ENCODE measurements at regions not wholly inside any gene's neighbourhood (a gene's known extent, or its start where the extent isn't known, plus 50 kb on each side); places are given as distances from the start of the nearest gene placed in this dataset.
A peak's percentile ranks its signal among the peaks of the same experiment; 100 is the strongest.
"Not testable (repeated sequence)": the region's sequence is repeated elsewhere in the genome, so short reads cannot be mapped to it uniquely, and the experiment has no call there.

GRCh38 chr20:54324652-54325285, 116.9 kb downstream of the PFDN4 start:
- DNase-seq: no peak

GRCh38 chr20:54335299-54335698, 127.4 kb downstream of the PFDN4 start:
- DNase-seq: no peak

DNA sequence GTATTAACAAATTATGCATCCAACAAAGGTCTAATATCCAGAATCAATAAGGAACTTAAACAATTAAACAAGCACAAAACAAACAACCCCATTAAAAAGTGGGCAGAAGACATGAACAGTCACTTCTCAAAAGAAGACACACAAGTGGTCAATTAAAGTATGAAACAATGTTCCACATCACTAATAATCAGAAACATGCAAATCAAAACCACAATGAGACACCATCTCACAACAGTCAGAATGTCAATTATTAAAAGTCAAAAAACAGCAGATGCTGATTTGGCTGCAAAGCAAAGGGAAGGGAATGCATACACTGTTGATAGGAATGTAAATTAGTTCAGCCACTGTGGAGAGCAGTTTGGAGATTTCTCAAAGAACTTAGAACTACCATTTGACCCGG, 129.3 kb downstream of the PFDN4 start:
- no peak for DNase-seq

DNA sequence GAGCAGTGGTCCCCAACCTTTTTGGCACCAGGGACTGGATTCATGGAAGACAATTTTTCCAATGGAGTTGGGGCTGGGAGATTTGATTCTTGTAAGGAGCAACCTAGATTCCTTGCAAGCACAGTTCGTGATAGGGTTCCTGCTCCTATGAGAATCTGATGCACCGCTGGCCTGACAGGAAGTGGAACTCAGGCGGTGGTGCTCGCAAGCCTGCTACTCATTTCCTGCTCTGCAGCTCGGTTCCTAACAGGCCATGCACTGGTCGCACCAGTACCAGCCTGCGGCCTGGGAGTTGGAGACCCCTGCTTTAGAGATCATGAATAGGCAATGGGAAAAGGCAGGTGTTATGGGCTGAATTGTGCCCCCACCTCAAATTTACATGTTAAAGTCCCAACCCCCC, 131.2 kb downstream of the PFDN4 start:
- no peak for DNase-seq

- no peak for DNase-seq
Measured at GRCh38 chr20:54340206-54340605, 132.3 kb downstream of the PFDN4 start.

- no peak for DNase-seq
Measured at GRCh38 chr20:54340667-54341081, 132.8 kb downstream of the PFDN4 start.

DNA sequence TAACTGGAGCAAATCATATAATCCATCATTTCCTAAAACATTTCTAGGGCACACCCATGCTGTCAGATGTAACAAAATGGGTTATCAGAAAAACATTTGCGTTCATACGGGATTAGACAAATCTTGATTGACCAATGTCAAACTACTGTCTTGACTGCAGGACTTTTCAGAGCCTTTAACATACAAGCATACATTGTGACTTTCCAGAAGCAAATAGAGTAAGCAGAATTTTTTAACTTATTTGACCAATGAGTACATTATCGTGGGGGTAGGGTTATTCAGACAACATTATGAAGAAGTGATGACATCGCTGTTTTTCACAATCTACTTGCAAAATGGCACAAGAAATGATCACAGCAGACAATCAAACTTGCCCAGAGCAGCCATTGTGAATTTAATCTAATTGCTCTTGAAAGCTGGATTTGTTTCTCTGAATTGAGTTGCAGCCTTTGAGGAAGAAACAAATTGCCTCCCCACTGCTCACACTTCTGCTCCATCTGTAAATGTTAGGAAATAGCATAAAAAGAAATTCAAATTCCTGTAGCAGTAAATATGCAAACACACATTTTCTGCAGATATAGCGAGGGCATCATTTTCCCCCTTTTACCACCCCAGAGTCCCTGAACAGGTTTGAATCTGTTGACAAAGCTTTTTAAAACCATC, 133.0 kb upstream of the DOK5 start:
- no peak for DNase-seq

DNA sequence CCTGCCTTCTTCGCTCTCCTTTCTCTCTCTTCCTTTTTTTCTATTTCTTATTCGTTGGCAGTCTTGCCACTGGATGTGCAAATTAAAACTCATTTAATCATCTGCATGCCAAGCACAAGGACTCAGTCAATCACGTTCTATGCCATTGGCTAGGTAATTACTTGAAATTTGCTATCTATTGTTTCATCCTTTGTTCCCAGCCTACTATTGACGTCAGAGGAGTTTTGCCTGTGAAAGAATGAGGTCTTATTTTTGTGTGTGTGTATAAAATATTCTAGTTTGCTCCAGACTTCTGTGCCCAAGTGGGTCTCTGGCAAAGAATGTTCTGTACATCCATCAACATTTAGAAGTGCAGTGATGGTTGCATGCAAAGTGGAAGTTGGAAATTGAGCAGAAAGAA, 132.3 kb upstream of the DOK5 start:
- peak; percentile 4 for DNase-seq

DNA sequence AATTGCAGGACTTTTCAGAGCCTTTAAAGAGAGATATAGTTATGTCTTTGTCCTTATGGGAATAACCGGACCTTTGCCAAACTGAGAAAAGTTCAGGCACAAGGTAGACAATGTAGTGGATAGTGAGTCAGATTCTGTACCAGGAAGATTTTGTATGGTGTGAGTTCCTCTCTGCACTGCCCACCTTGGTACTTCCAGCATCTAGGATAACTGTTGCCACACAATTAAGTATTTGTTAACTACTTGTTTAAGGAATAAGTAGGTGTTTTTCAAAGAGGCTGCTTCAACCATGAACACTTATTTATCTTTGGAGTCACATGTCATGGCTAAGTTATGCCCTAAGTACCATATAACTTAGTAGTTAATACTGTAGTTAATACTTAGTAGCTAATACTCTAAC, 131.8 kb upstream of the DOK5 start:
- DNase-seq: no peak

- no peak for DNase-seq
Measured at GRCh38 chr20:54344832-54345231, 130.6 kb upstream of the DOK5 start.

- no peak for DNase-seq
Measured at GRCh38 chr20:54345301-54345724, 130.1 kb upstream of the DOK5 start.

GRCh38 chr20:54345821-54346220, 129.6 kb upstream of the DOK5 start:
- no peak for DNase-seq

- no peak for DNase-seq
Measured at GRCh38 chr20:54346276-54346675, 129.1 kb upstream of the DOK5 start.

- DNase-seq: no peak
Measured at GRCh38 chr20:54347166-54347833, 128.1 kb upstream of the DOK5 start.

GRCh38 chr20:54350415-54350814, 125.0 kb upstream of the DOK5 start:
- no peak for DNase-seq

GRCh38 chr20:54351371-54352136, 123.8 kb upstream of the DOK5 start:
- no peak for DNase-seq

- not testable (repeated sequence) for DNase-seq
Measured at GRCh38 chr20:54352541-54352940, 122.9 kb upstream of the DOK5 start.

GRCh38 chr20:54353292-54353691, 122.1 kb upstream of the DOK5 start:
- DNase-seq: no peak

- no peak for DNase-seq
Measured at GRCh38 chr20:54355631-54356280, 119.6 kb upstream of the DOK5 start.

DNA sequence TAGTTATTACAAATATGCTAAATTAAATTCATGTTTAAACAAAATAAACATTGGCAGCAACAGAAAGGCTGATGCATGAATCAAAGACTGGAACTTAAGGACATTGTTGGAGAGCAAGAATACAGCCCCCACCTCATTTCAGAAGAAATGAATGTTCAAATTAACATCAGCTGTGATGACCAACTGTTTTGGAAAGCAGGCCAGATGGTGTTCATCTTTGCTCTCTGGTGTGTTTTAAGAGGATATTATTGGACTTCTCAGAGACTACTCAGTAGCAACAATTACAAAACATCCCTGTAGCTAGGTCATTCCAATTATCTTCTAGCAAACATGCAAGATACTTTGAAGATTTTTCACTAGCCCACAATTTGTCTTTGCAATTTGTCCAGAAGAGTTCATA, 118.6 kb upstream of the DOK5 start:
- DNase-seq: peak; percentile 26

- no peak for DNase-seq
Measured at GRCh38 chr20:54361475-54361874, 113.9 kb upstream of the DOK5 start.

- DNase-seq: no peak
Measured at GRCh38 chr20:54362283-54362682, 113.1 kb upstream of the DOK5 start.

- no peak for DNase-seq
Measured at GRCh38 chr20:54364365-54364764, 111.0 kb upstream of the DOK5 start.

All from retina (tissue), 1 donor.